GM18909 (cell line): ENCODE measurements at regions not wholly inside any gene's neighbourhood (a gene's known extent, or its start where the extent isn't known, plus 50 kb on each side); places are given as distances from the start of the nearest gene placed in this dataset.
"Not testable (repeated sequence)": the region's sequence is repeated elsewhere in the genome, so short reads cannot be mapped to it uniquely, and the experiment has no call there.

Experiments used
- ATAC-seq: cut with Tn5 transposase; IDR thresholded peaks from one replicate; pipeline ENCODE4 v1.9.1; 2021; ENCODE audit warnings: mild to moderate bottlenecking; ENCODE audit not compliant: unreplicated experiment, poor library complexity

GRCh38 chr18:28256166-28256565 is 79.2 kb upstream of the CDH2 start:
- ATAC-seq: no peak

- ATAC-seq: no peak
These were observed 71.7 kb upstream of the CDH2 start for GRCh38 chr18:28248653-28249052.

- not testable (repeated sequence) for ATAC-seq
These were observed 63.7 kb upstream of the CDH2 start for GRCh38 chr18:28240626-28241025.

- ATAC-seq: no peak
These were observed 59.6 kb upstream of the CDH2 start for GRCh38 chr18:28236487-28236886.
